ENCODE measurements at regions not wholly inside any gene's neighbourhood (a gene's known extent, or its start where the extent isn't known, plus 50 kb on each side); places are given as distances from the start of the nearest gene placed in this dataset.
A peak's percentile ranks its signal among the peaks of the same experiment; 100 is the strongest.

- DNase-seq, result no peak
Observed at GRCh38 chr14:86865934-86866333, 1127.0 kb downstream of the GALC start.

- no peak for DNase-seq
Observed at GRCh38 chr14:86858591-86858990, 1134.4 kb downstream of the GALC start.

GRCh38 chr14:86858031-86858430, 1135.0 kb downstream of the GALC start:
- no peak for DNase-seq

GRCh38 chr14:86852530-86852929, 1140.5 kb downstream of the GALC start:
- no peak for DNase-seq

GRCh38 chr14:86847140-86847539, 1145.8 kb downstream of the GALC start:
- DNase-seq, result no peak

GRCh38 chr14:86838363-86838762, 1154.6 kb downstream of the GALC start:
- DNase-seq, result peak; percentile 6

- no peak for DNase-seq
Observed at GRCh38 chr14:86826661-86827060, 1166.3 kb downstream of the GALC start.

- no peak for DNase-seq
Observed at GRCh38 chr14:86824167-86824566, 1168.8 kb downstream of the GALC start.

GRCh38 chr14:86823581-86823980, 1169.4 kb downstream of the GALC start:
- DNase-seq, result no peak

GRCh38 chr14:86815341-86815740, 1177.6 kb downstream of the GALC start:
- no peak for DNase-seq

- DNase-seq, result no peak
Observed at GRCh38 chr14:86802726-86803125, 1190.3 kb downstream of the GALC start.

- DNase-seq, result no peak
Observed at GRCh38 chr14:86799244-86799647, 1193.7 kb downstream of the GALC start.

GRCh38 chr14:86798330-86798729, 1194.7 kb downstream of the GALC start:
- no peak for DNase-seq

GRCh38 chr14:86797075-86797351, 1196.0 kb downstream of the GALC start:
- DNase-seq, result no peak

GRCh38 chr14:86796221-86797074, 1196.5 kb downstream of the GALC start:
- DNase-seq, result no peak

- DNase-seq, result no peak
Observed at GRCh38 chr14:86794689-86795088, 1198.3 kb downstream of the GALC start.

GRCh38 chr14:86790408-86791364, 1202.3 kb downstream of the GALC start:
- DNase-seq, result no peak

- DNase-seq, result no peak
Observed at GRCh38 chr14:86788224-86788623, 1204.8 kb downstream of the GALC start.

GRCh38 chr14:86787717-86788116, 1205.3 kb downstream of the GALC start:
- no peak for DNase-seq

GRCh38 chr14:86782092-86782580, 1210.8 kb downstream of the GALC start:
- DNase-seq, result no peak

GRCh38 chr14:86780876-86781510, 1212.0 kb downstream of the GALC start:
- no peak for DNase-seq

GRCh38 chr14:86780461-86780860, 1212.5 kb downstream of the GALC start:
- DNase-seq, result no peak

GRCh38 chr14:86779416-86779815, 1213.6 kb downstream of the GALC start:
- no peak for DNase-seq

Data from activated CD4-positive, alpha-beta T cell treated with anti-CD3 and anti-CD28 coated beads for 48 hours (primary cell).